ENCODE measurements at regions not wholly inside any gene's neighbourhood (a gene's known extent, or its start where the extent isn't known, plus 50 kb on each side); places are given as distances from the start of the nearest gene placed in this dataset.

DNA sequence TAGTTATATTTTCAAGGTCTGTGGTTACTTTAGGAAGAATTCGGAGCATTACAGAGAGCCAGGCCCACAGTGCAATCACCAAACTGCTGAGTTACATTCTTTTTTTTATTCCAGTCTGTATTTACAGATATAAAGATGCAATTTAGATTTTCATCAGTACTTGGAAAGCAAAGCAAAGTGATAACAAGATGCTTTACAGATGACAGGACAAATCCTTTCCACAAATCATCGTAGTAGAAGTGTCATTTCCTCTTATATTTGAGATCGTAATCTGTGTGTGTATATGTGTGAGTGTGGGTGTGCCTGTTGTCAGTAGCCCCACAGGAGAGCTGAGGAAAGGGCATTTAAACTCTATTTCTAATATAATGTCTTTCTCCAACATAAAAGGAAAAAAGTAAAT, 1893.7 kb downstream of the STIM2 start:
- WGBS, 5 donors = 50 to 63% (median 55%) methylated on average over 3 of the region's 3 CpGs
- Histone ChIP-seq H3K27me3 (no peaks in the 10 kb centered on the region), H3K4me3 (no peak overlapping the region), H3K36me3 (no peaks in the 10 kb centered on the region), H3K4me1 (no peaks in the 10 kb centered on the region), H3K27ac (no peak overlapping the region), H3K9me3 (no peaks in the 10 kb centered on the region)
- intact Hi-C loops (cut with DNase I; ENCODE audit: low total_unique reads) = no loop called here
- TF ChIP-seq POLR2AphosphoS5 (IDR thresholded peaks at IDR 0.05) (no peak), EP300 (IDR thresholded peaks at IDR 0.05) (no peak), POLR2A (IDR thresholded peaks at IDR 0.05) (no peak)
- TF ChIP-seq, protein P1, sequence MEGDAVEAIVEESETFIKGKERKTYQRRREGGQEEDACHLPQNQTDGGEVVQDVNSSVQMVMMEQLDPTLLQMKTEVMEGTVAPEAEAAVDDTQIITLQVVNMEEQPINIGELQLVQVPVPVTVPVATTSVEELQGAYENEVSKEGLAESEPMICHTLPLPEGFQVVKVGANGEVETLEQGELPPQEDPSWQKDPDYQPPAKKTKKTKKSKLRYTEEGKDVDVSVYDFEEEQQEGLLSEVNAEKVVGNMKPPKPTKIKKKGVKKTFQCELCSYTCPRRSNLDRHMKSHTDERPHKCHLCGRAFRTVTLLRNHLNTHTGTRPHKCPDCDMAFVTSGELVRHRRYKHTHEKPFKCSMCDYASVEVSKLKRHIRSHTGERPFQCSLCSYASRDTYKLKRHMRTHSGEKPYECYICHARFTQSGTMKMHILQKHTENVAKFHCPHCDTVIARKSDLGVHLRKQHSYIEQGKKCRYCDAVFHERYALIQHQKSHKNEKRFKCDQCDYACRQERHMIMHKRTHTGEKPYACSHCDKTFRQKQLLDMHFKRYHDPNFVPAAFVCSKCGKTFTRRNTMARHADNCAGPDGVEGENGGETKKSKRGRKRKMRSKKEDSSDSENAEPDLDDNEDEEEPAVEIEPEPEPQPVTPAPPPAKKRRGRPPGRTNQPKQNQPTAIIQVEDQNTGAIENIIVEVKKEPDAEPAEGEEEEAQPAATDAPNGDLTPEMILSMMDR (IDR thresholded peaks at IDR 0.05) = no peak
- no peak for DNase-seq

DNA sequence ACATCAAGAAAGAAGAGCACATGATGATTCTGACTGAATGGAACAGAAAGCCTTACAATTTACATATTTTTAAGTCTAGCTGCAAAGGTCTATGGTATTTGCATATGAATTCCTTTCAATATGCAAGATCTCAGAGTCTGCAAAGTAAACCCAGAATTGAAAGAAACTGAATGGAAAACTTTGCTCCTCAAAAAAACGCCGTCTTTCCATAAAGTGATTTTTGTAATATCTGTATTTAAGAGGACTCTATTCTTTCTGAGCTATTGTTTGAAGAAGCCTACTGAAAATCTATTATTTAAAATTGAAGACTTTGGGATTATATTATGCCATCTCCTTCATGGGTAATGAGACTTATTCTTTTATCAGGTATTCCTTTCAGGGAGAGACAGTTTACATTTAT, 1894.4 kb downstream of the STIM2 start:
- no peak overlapping the region for H3K27ac ChIP-seq
- no peak overlapping the region for H3K4me3 ChIP-seq
- H3K27me3 ChIP-seq = no peaks in the 10 kb centered on the region
- no peak for DNase-seq
- intact Hi-C loops (cut with DNase I; ENCODE audit: low total_unique reads) = no loop called here
- no peaks in the 10 kb centered on the region for H3K9me3 ChIP-seq
- WGBS, 5 donors = 74 to 87% (median 81%) methylated on average over 2 of the region's 2 CpGs
- no peaks in the 10 kb centered on the region for H3K36me3 ChIP-seq
- no peaks in the 10 kb centered on the region for H3K4me1 ChIP-seq
- TF ChIP-seq, protein P1 (IDR thresholded peaks at IDR 0.05) = no peak
- no peak for TF ChIP-seq POLR2AphosphoS5 (IDR thresholded peaks at IDR 0.05)
- TF ChIP-seq EP300 (IDR thresholded peaks at IDR 0.05) = no peak
- no peak for TF ChIP-seq POLR2A (IDR thresholded peaks at IDR 0.05)

DNA sequence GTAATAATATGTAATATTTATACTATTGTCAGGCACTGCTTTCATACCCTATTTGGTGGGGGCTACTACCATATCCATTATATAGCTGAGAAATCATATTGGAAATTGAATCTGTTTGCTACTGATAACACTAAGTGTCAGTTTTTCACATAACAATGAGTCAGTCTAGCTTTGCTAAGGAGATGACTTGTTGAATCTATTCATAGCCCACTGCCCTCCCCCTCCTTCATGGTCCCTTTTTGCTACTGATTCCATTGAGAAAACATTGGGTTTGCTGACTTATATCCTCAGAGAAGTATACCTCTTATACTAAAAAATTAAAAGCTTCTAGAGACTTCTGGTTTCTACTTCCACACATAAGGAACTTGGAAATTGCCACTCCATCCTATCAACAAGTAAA, 1898.4 kb downstream of the STIM2 start:
- intact Hi-C loops (cut with DNase I; ENCODE audit: low total_unique reads) = no loop called here
- no peak overlapping the region for H3K27ac ChIP-seq
- TF ChIP-seq POLR2A (IDR thresholded peaks at IDR 0.05) (no peak), POLR2AphosphoS5 (IDR thresholded peaks at IDR 0.05) (no peak), EP300 (IDR thresholded peaks at IDR 0.05) (no peak)
- TF ChIP-seq, protein P1 (IDR thresholded peaks at IDR 0.05) = no peak

DNA sequence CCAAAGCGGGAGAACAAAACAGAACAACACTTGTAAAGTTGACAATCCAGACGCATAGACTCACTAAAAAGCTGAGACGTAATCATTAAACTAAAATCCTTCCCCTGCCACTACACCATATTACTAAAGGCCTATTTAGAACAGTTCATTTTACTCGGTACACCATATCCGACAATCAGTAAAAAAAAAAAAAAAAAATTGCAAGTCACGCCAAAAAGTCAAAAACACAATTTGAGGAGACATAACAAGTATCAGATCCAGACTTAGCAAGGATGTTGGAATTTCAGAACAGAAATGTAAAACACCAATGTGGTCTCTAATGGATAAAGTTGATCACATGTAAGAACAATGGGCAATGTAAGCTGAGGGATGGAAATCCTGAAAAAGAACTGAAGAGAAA, 1899.4 kb downstream of the STIM2 start:
- H3K36me3 ChIP-seq = no peaks in the 10 kb centered on the region
- no peaks in the 10 kb centered on the region for H3K4me1 ChIP-seq
- H3K4me3 ChIP-seq = no peak overlapping the region
- H3K27ac ChIP-seq = no peak overlapping the region
- no peaks in the 10 kb centered on the region for H3K27me3 ChIP-seq
- no peak for DNase-seq
- no peaks in the 10 kb centered on the region for H3K9me3 ChIP-seq
- 83 to 97% (median 91%) methylated on average over 6 of the region's 6 CpGs for WGBS, 5 donors
- intact Hi-C loops (cut with DNase I; ENCODE audit: low total_unique reads) = no loop called here
- TF ChIP-seq POLR2A (IDR thresholded peaks at IDR 0.05) = no peak
- TF ChIP-seq EP300 (IDR thresholded peaks at IDR 0.05) = no peak
- TF ChIP-seq, protein P1 (IDR thresholded peaks at IDR 0.05) = no peak
- no peak for TF ChIP-seq POLR2AphosphoS5 (IDR thresholded peaks at IDR 0.05)

More for the DNA sequence above, 1898.4 kb downstream of the STIM2 start:
- no peak for DNase-seq
- Histone ChIP-seq H3K9me3 (no peaks in the 10 kb centered on the region), H3K27me3 (no peaks in the 10 kb centered on the region), H3K4me3 (no peak overlapping the region), H3K36me3 (no peaks in the 10 kb centered on the region), H3K4me1 (no peaks in the 10 kb centered on the region)
